Left lung (tissue), 4 donors: ENCODE measurements at regions not wholly inside any gene's neighbourhood (a gene's known extent, or its start where the extent isn't known, plus 50 kb on each side); places are given as distances from the start of the nearest gene placed in this dataset.

Source experiments
- ATAC-seq: fragments of 200-7000 bp; cut with Tn5 transposase; one replicate; pipeline ENCODE4 v1.9.1; 2020; ENCODE audit warnings: moderate library complexity
- DNase-seq, 4 donors: peaks; one replicate each; pipeline ENCODE4 v3.0.0-alpha.2; 2013 to 2020
- H3K27ac ChIP-seq, 2 donors: fragments of 200-600 bp; sonication (generic) in 1 of 2; one replicate each; pipeline versions ENCODE4 v1.5.0 to v1.8.0; 2020 to 2021
- H3K27me3 ChIP-seq, 2 donors: fragments of 200-600 bp; sonication (generic) in 1 of 2; one replicate each; pipeline versions ENCODE4 v1.5.0 to v1.8.0; 2020 to 2021
- H3K36me3 ChIP-seq, 2 donors: fragments of 200-600 bp; sonication (generic) in 1 of 2; one replicate each; pipeline versions ENCODE4 v1.5.0 to v1.8.0; 2020 to 2021
- H3K4me1 ChIP-seq, 2 donors: fragments of 200-600 bp; one replicate each; pipeline ENCODE4 v1.8.0; 2021
- H3K4me3 ChIP-seq, 2 donors: fragments of 200-600 bp; sonication (generic) in 1 of 2; one replicate each; pipeline versions ENCODE4 v1.5.0 to v1.8.0; 2020 to 2021; ENCODE audit warnings: mild to moderate bottlenecking in 1 of 2
- H3K9me3 ChIP-seq, 2 donors: fragments of 200-600 bp; sonication (generic) in 1 of 2; one replicate each; pipeline versions ENCODE4 v1.5.0 to v1.8.0; 2020 to 2021
- CTCF ChIP-seq, 2 donors: fragments of 200-600 bp; sonication (generic) in 1 of 2; IDR thresholded peaks; one replicate each; pipeline versions ENCODE4 v1.5.0 to v1.8.0; 2021; ENCODE audit warnings: antibody characterized with exemption in 2 of 2
- intact Hi-C, 2 donors: fragments of 100-400 bp; cut with DNase I; formaldehyde crosslinking; loops; one replicate each; pipeline versions ENCODE4 v1.11.2 to v1.14.2; 2022
- donor health status: DM: no; HTN: yes; CAD: no.
- donor health status: DM: no; HTN: no; CAD: no.

- no peak overlapping the region for H3K27ac ChIP-seq
- ATAC-seq: peak; percentile 59
- H3K4me3 ChIP-seq: no peak overlapping the region
- no peak for DNase-seq
- no peaks in the 10 kb centered on the region for H3K9me3 ChIP-seq
- H3K4me1 ChIP-seq: peaks cover 0 to 6% of the 10 kb centered on the region in 2 donors
- TF ChIP-seq CTCF (IDR thresholded peaks at IDR 0.05): no peak
- H3K36me3 ChIP-seq: no peaks in the 10 kb centered on the region
- no peaks in the 10 kb centered on the region for H3K27me3 ChIP-seq
- intact Hi-C loops: no loop called here
These were observed 356.9 kb downstream of the SIPA1L2 start for GRCh38 chr1:232273011-232273410.

- no peak for ATAC-seq
- Histone ChIP-seq H3K27me3 (no peaks in the 10 kb centered on the region), H3K27ac (no peak overlapping the region), H3K36me3 (no peaks in the 10 kb centered on the region), H3K9me3 (no peaks in the 10 kb centered on the region), H3K4me1 (peaks cover 0 to 6% of the 10 kb centered on the region in 2 donors), H3K4me3 (no peak overlapping the region)
- intact Hi-C loops: no loop called here
- no peak for DNase-seq
- no peak for TF ChIP-seq CTCF (IDR thresholded peaks at IDR 0.05)
These were observed 357.8 kb downstream of the SIPA1L2 start for GRCh38 chr1:232271991-232272589.

GRCh38 chr1:232271299-232271698 is 358.6 kb downstream of the SIPA1L2 start:
- no peak for ATAC-seq
- TF ChIP-seq CTCF (IDR thresholded peaks at IDR 0.05): no peak
- H3K36me3 ChIP-seq: no peaks in the 10 kb centered on the region
- H3K4me3 ChIP-seq: no peak overlapping the region
- no peaks in the 10 kb centered on the region for H3K9me3 ChIP-seq
- peaks cover 0 to 6% of the 10 kb centered on the region in 2 donors for H3K4me1 ChIP-seq
- no peaks in the 10 kb centered on the region for H3K27me3 ChIP-seq
- DNase-seq: no peak
- intact Hi-C loops: no loop called here
- H3K27ac ChIP-seq: no peak overlapping the region

GRCh38 chr1:232269988-232270387 is 359.9 kb downstream of the SIPA1L2 start:
- TF ChIP-seq CTCF (IDR thresholded peaks at IDR 0.05): no peak
- no peak for DNase-seq
- H3K4me3 ChIP-seq: no peak overlapping the region
- intact Hi-C loops: no loop called here
- H3K27ac ChIP-seq: no peak overlapping the region
- H3K27me3 ChIP-seq: no peaks in the 10 kb centered on the region
- H3K4me1 ChIP-seq: peaks cover 0 to 6% of the 10 kb centered on the region in 2 donors
- no peaks in the 10 kb centered on the region for H3K9me3 ChIP-seq
- H3K36me3 ChIP-seq: no peaks in the 10 kb centered on the region
- ATAC-seq: no peak

GRCh38 chr1:232267837-232268598 is 361.9 kb downstream of the SIPA1L2 start:
- Histone ChIP-seq H3K36me3 (no peaks in the 10 kb centered on the region), H3K9me3 (no peaks in the 10 kb centered on the region), H3K4me3 (no peak overlapping the region), H3K27me3 (no peaks in the 10 kb centered on the region), H3K4me1 (no peaks in the 10 kb centered on the region), H3K27ac (no peak overlapping the region)
- intact Hi-C loops: no loop called here
- ATAC-seq: no peak
- no peak for TF ChIP-seq CTCF (IDR thresholded peaks at IDR 0.05)
- DNase-seq: no peak
